GM19455 (cell line): ENCODE measurements at regions not wholly inside any gene's neighbourhood (a gene's known extent, or its start where the extent isn't known, plus 50 kb on each side); places are given as distances from the start of the nearest gene placed in this dataset.
"Not testable (repeated sequence)": the region's sequence is repeated elsewhere in the genome, so short reads cannot be mapped to it uniquely, and the experiment has no call there.

ENCODE experiments used
- ATAC-seq: cut with Tn5 transposase; IDR thresholded peaks from one replicate; pipeline ENCODE4 v1.9.1; 2021; ENCODE audit not compliant: unreplicated experiment

DNA sequence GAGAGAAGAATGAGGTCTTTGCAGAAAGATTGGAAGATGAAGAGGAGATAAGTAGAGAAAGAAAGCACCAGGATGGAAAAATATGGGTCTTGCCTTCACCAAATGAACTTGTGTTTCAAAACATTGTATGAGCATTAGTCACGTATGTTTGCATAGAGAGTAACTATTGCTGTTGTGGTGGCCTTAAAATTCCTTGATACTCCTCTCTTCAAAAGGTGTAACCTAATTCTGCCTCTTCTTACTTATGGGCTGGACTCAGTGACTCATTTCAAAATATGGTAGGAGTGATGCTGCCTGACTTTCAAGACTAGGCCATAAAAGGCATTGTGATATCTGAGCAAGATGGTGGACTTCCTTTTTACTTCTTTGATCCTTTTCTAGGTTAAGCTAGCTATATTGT is 228.7 kb upstream of the ZNF385D start:
- ATAC-seq: no peak

DNA sequence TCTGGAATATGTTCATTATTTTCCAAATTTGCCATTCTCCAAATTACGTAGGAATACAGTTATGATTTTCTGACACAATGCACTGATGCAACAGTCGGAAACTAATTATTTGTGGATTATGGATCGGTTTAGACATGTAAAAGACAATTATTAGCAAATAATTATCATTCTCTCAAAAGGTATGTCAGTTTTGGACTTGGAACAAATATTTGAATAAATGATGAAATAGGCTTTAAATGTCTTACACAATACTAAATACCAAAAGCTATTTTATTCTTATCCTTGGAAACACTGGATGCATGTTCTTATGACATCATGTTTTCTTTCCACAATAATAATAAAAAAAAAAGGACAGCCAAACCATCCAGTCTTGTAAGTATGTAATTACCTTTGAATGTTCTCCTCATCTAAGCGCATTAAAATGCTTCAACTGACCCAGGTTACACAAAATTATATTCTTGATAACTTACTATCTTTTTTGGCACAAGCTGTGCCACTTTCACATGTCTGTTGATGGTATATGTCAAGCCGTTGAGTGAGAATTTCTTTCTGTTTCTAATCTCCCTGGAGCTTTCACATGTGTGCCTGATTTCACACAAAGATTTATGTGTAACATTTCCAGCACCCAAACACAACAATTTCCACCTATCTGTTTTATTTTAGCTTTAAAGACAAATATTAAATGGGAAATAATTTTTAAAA is 238.5 kb upstream of the ZNF385D start:
- ATAC-seq: no peak

DNA sequence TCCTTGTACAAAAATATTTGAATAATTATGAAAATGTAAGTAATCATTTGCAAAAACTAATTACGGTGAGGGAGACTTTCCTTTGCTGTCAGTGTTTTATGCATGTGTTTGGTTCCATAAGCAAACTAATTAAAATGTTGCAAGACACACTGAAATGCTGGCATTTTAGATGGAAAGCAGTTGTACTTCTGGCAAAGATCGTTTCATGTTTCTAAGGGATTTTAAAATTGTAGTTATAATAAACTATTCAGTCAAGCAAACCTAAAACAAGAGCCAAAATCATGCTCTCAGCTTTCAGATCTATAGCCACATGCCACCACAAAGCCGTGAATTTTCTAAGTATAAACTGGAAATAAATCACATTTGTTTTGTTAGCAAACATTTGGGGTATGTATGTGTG is 240.1 kb upstream of the ZNF385D start:
- ATAC-seq: no peak

DNA sequence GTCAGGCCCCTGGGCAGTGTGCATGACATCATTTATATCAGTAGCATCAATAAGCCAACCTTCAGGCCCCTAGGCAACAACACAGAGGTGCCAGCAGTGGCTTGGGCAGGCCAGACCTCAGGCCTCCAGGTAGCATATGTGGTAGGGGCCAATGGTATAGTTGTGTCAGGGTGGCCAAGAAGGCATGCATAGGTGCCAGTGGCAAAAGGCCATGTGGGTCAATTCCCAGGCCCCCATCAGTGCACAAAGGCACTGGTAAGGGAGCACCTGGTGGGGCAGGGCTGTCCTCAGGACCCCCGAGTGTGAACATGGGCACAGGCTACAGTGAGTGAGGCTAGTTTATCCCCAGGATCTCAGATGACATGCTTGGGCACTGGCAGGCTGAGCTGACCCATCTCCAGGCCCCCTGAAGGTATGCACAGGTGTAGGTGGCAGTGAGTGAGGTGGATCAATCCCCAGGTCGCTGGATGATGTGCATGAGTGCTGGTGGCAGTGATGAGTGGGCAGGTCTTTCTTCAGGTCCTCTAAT is 244.1 kb upstream of the ZNF385D start:
- no peak for ATAC-seq

DNA sequence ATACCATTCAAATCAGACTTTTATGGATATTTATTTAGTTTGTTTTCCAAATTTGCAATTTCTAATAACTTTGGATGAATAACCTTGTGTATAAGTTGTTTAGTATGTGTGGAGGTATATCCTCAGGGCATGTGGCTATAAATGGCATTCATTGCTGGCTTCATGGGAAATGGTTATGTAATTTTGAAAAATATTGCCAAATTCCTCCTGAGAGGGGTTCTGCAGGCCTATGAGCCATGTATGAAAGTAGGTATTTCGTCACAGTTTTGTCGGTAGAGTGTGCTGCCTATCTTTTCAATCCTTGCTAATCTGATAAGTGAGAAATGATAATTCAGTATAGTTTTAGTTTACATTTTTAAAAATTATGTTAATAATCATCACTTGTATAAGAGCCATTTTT is 256.4 kb upstream of the ZNF385D start:
- ATAC-seq: no peak

DNA sequence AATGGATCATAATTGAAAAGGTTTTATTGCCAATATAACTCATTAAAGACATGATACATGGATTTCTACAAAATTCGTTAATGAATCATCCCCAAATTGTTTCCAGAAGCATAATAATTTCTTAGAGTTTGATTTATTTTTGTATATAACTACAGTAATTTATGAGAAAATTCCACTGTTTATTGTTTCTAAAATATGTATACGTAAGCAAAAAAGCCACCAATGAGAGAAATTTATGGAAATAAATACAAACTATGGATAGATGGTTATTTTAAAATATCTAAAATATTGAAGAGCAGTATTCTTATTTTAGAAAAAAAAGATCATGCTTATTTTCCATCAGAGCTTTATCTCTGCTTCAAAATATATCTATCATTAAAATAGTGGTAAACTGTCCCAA is 260.0 kb upstream of the ZNF385D start:
- ATAC-seq: no peak

DNA sequence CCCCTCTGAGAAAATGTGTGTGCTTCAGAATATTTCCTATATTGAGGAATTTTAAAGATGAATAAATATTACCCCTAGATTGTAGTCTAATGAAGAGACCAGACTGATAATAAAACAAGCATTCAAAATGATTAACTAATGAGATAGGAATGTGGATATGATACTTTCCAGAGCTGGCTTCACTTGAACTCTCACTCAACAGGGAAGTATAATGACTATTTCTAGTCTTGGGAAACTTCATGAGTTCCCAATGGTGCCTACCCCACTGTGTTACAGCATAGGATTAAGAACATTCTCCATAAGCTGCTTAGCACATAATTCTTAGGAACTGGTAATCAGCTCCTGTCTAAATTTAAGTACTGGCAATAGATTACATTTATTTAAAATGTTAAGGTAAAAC is 261.5 kb upstream of the ZNF385D start:
- ATAC-seq: no peak

DNA sequence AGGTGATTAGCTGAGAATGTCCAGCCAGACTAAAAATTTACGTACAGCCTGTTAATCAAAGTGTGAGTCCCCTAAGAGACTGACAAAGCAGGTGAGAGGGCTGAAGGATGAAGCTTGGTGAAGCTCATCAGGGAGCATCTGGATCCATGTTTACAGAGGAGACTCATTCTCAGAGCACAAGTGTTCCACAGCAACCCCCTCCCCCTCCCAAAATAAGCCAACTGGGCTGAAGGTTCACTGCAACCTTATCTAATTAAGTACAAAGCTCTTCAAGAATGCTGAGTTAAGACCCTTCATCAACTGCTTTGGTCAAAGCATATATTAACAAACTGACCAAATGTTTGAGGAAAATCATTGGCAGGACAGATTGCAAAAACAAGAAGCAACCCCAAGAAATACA is 262.6 kb upstream of the ZNF385D start:
- no peak for ATAC-seq

DNA sequence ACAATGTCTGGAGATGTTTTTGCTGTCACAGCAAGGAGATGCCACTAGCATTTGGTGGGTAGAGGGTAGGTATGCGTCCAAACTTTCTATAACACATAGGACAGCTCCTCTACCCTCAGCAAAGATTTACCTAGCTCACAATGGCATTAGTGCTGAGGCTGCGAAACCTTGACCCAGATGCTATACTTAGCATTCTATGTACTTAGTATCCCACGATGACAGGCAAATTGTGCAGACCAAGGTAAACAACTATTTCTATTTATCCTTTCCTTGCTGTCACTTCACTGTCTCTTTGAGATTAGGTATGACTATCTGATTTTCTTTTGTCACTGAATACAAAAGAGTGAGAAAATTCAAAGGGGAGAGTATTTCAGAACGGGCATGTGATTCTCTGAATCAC is 265.2 kb upstream of the ZNF385D start:
- ATAC-seq: no peak

DNA sequence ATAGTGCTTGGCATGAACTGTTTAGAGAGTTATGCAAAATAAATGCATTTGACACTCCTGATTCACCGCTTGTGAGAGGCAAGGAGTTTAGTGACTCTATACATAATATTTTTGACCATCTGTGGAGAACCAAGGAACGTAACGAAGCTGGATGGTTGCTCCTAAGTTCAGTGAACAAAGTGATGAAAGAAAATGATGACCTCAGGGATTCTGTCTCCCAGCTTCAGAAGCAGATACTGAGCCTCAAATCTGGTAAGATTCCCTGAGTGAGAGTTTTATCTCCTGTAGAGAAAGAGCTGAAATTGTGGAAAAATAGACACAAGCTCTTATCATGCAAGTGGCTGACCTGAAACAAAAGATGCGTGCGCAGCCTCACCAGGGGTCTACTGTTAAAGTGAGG is 273.6 kb upstream of the ZNF385D start:
- not testable (repeated sequence) for ATAC-seq

DNA sequence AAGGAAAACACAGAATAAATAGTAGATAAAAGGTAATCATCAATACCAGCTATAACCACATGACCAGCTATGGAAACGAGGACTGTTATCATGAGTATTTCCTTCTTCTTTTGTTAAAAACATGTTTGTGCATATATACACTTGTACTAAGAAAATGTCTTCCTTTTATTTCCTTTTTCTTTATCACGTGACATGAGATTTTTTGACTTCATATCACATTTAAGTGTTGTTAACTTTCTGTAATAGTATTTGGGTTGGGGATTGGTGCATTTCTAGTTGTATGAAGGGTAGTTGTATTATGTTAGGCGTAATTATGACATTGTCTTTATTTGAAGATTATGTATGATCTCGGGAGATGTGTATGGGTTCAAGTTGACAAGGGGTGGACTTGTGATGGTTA is 278.5 kb upstream of the ZNF385D start:
- ATAC-seq: no peak

DNA sequence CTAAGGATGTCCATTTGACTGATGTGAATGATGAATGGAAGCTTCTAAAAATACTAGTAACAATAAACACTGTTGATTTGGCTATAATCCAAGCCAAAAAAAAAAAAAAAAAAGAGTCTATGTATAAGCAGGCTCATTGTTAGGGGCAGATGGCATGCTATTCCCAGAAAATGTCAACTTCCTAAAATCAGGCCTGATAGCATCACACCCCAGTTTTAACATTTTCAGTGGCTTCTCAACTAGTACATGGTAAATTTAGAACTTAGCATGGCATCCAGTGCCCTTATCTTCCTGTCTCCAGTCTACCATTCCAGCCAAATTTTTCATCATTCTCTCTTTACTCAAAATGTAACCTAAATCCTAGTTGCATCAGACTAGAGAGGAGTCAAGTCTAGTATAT is 288.2 kb upstream of the ZNF385D start:
- ATAC-seq: no peak

DNA sequence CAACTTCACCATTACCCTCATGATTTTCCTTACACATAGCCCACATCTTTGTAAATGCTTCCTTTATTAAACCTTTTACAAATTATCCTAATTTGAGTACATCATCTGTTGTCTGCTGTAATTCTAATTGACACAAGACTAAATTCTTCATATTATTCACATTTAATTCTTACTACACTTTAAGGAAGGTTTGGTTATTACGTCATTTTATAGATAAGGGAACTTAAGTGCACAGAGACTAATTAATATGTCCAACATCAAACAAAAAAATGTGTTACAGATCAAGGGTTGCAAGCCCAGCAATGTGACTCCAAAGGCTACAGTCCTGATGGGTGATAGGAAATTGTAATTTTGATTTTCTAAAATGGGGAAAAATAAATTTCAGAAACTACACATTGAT is 289.1 kb upstream of the ZNF385D start:
- no peak for ATAC-seq

DNA sequence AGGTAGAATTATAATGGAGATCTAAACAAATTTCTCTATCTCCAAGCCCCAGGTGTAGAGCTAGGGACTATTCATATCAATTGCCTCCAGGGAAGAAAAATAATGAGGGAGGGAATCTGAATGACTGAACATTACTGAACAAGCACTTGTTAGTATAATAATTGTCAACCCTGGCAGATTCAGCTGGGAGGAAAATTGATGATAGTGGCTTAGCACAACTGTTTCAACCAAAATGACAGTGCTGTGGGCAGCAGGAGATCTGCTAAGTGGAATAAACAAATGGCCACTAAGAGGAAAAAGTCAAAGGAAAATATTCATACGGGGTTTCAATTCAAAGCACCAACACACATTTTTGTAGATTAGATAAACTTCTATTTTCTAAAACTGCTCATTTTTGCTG is 294.9 kb upstream of the ZNF385D start:
- ATAC-seq: no peak

DNA sequence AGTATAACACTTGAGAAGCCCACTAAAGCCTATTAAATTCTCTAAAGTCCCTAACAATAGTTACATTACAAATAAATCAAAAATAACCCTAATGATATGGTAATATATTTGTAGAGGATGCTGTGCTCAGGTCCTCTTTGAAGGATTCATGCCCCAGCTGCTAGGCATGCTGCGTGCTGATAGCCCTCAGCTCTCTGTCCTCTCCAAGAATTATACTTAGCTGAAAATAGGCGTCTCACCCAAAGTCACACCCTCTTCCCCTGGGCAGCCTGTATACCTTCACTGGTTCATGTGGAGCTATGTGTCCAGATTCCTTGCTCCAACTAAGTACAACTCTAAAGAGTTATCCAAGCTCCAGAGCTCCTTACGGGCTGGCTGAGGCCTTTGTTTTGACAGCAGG is 312.5 kb upstream of the ZNF385D start:
- ATAC-seq: no peak

DNA sequence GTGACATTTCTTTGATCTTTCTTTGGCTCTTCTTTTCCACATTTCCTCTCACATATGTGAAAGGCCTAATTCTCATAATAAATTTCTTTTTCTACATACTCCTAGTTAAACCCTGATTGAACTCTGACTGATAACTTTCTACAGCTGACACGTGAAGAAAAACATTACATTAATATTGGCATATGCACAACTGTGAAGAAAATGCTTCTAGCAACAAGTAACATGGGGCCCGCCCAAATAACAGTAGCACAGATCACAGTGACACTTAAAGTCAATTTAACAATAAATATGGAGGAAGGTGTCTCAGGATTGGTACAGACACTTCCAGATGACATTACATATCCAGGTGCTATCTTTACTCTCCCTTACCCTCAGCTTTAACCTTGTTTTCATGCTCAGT is 317.6 kb upstream of the ZNF385D start:
- ATAC-seq: no peak

DNA sequence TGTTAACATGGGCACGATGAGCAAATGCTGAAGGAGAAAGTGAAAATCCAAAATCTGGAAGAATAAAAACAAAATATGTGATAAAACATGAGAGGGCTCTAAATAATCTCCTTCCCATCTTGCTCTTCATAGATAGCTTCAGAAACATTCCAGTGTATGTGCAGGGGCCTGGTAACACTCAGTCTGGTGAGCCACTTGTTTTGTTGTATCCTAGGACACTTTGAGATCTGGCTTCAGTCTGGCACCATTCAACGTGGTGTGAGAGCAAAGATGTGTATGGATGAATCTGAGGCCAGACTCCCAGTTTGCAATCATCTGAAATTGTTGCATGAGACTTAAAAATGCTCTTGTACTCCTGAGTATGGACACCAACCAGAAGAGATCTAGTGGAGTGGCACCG is 337.2 kb upstream of the ZNF385D start:
- no peak for ATAC-seq

DNA sequence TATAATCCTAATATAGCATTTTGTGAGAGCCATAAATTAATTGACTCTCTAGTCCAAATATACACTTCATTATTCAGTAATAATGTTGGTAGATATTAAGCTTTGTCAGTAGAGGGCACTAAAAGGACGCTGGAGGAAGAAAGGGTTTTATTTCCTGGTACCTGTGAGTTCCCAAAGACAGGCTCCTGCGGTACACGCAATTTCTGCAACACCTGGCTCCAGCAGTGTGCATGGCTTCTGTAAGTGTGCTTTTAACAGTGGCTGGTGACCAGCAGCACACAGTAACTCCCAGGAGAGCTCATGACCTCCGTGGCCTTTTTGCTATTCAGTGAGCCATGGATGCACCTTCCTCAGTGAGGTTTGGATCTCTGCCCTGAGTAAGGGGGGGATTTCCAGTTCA is 338.3 kb upstream of the ZNF385D start:
- peak; percentile 72 for ATAC-seq

DNA sequence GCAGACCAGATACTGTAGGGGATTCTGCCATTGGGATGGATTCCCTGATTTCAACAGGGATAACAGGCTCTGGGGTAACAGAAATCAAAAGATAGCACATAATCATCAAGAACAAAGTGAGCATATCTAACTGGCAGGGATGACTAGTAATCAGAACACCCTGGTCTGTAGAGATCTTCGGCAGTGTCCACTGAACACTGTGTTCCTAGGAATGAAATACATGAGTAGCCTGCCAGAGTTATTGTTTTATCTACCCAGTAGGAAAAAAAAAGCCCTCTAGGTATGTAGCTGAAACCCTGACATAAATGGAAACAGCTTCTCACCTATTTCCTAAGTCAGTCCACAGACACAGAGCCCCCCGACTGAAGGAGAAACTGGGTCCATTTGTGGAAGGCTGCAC is 340.3 kb upstream of the ZNF385D start:
- ATAC-seq: no peak

DNA sequence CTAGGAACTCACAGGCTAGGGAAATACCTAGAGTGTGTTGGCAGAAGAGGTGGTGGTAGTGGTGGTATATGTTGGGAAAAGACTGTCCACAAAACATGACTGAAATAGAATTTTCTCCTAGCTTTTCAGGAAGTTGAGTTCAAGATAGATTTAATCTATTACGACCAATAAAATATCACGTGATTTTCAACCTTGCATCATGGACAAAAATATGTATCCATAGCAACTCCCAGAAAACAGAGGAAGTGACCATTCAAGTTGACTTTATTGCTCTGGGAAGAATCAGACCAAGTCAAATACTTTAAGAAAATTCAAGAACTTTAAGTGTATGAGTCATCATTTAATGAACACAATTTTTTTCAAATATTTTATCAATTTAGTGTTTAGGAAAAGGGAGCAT is 347.0 kb upstream of the ZNF385D start:
- ATAC-seq: no peak

DNA sequence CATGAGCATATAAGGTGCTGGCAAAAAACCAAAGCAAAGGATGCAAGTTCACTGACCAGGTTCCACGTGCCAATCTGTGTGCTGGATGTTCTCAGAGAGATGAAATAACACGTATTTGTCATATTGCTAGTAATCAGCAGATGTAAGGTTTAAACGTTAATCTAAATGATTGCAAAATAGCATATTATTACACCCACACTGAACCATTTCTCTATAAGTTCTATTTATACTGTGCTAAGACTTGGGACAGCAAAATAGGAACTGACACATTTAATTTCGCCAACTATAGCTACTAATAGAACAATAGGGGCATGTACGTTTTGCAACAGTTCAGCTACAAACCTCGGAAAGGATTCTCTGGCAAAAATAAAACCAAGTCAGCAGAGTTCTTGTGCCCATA is 350.3 kb upstream of the ZNF385D start:
- ATAC-seq: no peak

DNA sequence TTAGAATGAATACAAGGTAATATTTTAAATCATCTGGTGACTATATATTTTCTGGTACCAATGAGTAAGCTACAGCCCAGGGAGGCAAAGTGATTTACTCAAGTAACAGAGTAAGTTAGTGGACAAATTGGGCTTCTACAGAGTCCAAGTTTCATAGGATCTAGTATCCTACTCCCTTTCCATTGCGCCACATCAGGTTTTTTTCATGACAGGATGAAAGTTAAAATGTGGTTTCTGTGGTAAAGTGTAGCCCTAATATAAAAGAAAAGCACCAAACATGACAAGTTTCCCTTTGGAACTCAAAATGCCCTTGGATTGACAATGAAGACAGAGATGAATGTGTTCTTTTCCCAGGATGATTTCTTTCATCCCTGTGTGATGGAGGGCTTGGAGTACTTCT is 350.8 kb upstream of the ZNF385D start:
- ATAC-seq: no peak

DNA sequence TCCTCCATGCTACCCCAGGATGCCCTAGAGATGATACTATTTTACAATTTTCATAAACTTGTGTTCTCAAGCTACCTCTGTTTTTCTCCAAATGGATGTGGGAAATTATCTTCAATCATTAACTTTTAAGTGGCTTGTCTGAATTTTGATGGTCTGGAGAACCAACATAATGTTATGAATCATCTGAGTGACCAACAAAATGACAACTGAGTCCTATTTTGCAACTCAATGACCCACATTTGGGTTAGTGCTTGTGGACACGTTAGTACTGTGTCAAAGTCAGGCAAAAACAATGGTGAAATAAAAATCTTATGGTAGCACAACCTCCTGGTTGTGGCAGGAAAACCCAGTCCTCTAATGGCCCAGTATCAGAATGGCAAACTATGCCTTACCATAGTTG is 352.4 kb upstream of the ZNF385D start:
- ATAC-seq: no peak
